SK-N-SH treated with all-trans-retinoic acid at 6 μM for 48 hours (cell line): ENCODE measurements at regions not wholly inside any gene's neighbourhood (a gene's known extent, or its start where the extent isn't known, plus 50 kb on each side); places are given as distances from the start of the nearest gene placed in this dataset.

Experiments used
- ATAC-seq: fragments of 200-7000 bp; cut with Tn5 transposase; 3 replicates; pipeline ENCODE4 v1.9.1; 2020; ENCODE audit warnings: mild to moderate bottlenecking, moderate library complexity
- OSR1 ChIP-seq: fragments of 250-450 bp; sonication (Bioruptor Pico); IDR thresholded peaks from 2 replicates; pipeline ENCODE4 v1.8.0; 2022; ENCODE audit warnings: moderate library complexity, mild to moderate bottlenecking, inconsistent platforms
- ZNF565 ChIP-seq: fragments of 450-650 bp; formaldehyde crosslinking; conservative IDR thresholded peaks from 2 replicates; pipeline ENCODE4 v1.5.0; 2020; ENCODE audit warnings: low read depth, mild to moderate bottlenecking, moderate library complexity
- ZNF8 ChIP-seq: fragments of 450-650 bp; formaldehyde crosslinking; IDR thresholded peaks from 2 replicates; pipeline ENCODE4 v1.5.0; 2020; ENCODE audit warnings: mild to moderate bottlenecking, moderate library complexity
- TF ChIP-seq, protein P1 (sequence below): fragments of 250-450 bp; sonication (Bioruptor Pico); IDR thresholded peaks from 2 replicates; pipeline ENCODE4 v1.5.1; 2020; ENCODE audit warnings: low read depth, mild to moderate bottlenecking, moderate library complexity
- TF ChIP-seq, protein P2 (sequence below): fragments of 250-450 bp; sonication (Bioruptor Pico); IDR thresholded peaks from 2 replicates; pipeline ENCODE4 v1.8.0; 2020; ENCODE audit warnings: mild to moderate bottlenecking, moderate library complexity, borderline replicate concordance

DNA sequence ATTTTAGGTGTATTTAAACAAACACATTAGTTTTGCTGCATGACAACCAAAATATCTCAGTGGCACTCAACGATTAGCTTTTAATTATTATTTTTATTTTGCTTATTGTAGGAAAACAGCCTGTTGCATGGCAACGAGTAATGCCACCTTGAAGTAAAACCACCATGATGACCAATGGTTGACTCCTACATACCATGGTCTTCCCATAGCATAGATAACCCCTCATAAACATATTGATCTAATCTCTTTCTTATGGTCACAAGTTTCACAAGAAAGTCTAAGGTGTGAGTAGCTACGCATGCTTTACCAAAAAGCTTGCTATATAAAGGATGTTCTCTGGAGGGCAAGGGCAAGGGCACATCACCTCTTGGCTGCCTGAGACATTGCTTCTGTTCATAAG lies 61.5 kb upstream of the PTBP2 start (continued):
- TF ChIP-seq, protein P1, sequence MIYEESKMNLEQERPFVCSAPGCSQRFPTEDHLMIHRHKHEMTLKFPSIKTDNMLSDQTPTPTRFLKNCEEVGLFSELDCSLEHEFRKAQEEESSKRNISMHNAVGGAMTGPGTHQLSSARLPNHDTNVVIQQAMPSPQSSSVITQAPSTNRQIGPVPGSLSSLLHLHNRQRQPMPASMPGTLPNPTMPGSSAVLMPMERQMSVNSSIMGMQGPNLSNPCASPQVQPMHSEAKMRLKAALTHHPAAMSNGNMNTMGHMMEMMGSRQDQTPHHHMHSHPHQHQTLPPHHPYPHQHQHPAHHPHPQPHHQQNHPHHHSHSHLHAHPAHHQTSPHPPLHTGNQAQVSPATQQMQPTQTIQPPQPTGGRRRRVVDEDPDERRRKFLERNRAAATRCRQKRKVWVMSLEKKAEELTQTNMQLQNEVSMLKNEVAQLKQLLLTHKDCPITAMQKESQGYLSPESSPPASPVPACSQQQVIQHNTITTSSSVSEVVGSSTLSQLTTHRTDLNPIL = no peak
- TF ChIP-seq ZNF8 (CRISPR knock-in tag) = no peak

DNA sequence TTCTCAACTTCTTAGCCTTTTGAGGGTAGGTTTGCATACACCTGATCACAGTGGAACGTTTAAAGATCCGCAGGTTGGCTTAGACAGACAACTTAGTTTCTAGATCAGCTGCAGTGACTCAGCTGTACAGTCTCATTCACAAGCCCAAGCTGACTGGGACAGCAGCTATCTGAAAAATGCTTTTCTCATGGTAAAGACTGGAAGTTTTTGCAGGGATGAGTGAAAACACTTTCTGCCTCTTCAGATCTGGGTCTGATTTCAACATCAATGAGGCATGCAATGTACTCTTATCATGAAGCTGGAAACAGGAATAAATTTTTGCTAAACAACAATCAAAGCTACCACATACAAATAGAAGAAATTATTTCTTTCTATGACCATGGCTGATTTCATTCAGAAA lies 61.1 kb upstream of the PTBP2 start:
- no peak for ATAC-seq
- TF ChIP-seq ZNF8 (CRISPR knock-in tag) = no peak
- TF ChIP-seq, protein P2, sequence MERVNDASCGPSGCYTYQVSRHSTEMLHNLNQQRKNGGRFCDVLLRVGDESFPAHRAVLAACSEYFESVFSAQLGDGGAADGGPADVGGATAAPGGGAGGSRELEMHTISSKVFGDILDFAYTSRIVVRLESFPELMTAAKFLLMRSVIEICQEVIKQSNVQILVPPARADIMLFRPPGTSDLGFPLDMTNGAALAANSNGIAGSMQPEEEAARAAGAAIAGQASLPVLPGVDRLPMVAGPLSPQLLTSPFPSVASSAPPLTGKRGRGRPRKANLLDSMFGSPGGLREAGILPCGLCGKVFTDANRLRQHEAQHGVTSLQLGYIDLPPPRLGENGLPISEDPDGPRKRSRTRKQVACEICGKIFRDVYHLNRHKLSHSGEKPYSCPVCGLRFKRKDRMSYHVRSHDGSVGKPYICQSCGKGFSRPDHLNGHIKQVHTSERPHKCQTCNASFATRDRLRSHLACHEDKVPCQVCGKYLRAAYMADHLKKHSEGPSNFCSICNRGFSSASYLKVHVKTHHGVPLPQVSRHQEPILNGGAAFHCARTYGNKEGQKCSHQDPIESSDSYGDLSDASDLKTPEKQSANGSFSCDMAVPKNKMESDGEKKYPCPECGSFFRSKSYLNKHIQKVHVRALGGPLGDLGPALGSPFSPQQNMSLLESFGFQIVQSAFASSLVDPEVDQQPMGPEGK = no peak
- no peak for TF ChIP-seq ZNF565 (CRISPR knock-in tag)
- no peak for TF ChIP-seq OSR1 (CRISPR knock-in tag)
